Neural progenitor cell (in vitro differentiated cells): ENCODE measurements at regions not wholly inside any gene's neighbourhood (a gene's known extent, or its start where the extent isn't known, plus 50 kb on each side); places are given as distances from the start of the nearest gene placed in this dataset.

Source experiments
- EZH2phosphoT487 ChIP-seq: fragments of 200-600 bp; sonication (generic); IDR thresholded peaks from 2 replicates; pipeline ENCODE4 v1.6.1; 2017; ENCODE audit warnings: antibody characterized with exemption
- TF ChIP-seq, protein P1 (sequence below): fragments of 200-600 bp; sonication (generic); IDR thresholded peaks from 2 replicates; pipeline ENCODE4 v1.5.1; 2017; ENCODE audit warnings: antibody characterized with exemption, mild to moderate bottlenecking

DNA sequence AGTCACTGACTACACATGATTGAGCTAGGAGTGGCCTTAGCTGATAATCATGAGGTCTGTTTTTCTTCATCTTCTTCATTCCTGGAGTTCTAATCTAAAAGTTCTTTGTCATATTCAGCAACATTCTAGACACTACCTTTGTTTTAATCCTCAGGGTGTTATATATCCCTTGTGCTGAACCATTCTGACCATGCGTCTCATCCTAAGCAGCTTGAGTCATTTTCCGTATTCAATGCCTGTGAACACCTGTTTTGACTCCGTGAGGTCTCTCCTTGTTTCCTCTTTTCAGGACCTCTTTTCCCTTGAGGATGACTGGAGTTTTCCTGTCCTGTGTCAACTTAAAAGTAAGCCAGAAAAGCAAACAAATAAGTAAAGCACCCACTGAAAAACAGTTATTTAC, 597.9 kb downstream of the GBA3 start:
- TF ChIP-seq, protein P1, sequence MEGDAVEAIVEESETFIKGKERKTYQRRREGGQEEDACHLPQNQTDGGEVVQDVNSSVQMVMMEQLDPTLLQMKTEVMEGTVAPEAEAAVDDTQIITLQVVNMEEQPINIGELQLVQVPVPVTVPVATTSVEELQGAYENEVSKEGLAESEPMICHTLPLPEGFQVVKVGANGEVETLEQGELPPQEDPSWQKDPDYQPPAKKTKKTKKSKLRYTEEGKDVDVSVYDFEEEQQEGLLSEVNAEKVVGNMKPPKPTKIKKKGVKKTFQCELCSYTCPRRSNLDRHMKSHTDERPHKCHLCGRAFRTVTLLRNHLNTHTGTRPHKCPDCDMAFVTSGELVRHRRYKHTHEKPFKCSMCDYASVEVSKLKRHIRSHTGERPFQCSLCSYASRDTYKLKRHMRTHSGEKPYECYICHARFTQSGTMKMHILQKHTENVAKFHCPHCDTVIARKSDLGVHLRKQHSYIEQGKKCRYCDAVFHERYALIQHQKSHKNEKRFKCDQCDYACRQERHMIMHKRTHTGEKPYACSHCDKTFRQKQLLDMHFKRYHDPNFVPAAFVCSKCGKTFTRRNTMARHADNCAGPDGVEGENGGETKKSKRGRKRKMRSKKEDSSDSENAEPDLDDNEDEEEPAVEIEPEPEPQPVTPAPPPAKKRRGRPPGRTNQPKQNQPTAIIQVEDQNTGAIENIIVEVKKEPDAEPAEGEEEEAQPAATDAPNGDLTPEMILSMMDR, result no peak
- no peak for TF ChIP-seq EZH2phosphoT487
